Left ventricle myocardium inferior (tissue), 1 donor: ENCODE measurements at regions not wholly inside any gene's neighbourhood (a gene's known extent, or its start where the extent isn't known, plus 50 kb on each side); places are given as distances from the start of the nearest gene placed in this dataset.

Experiments
- DNase-seq: peaks from one replicate; pipeline ENCODE4 v3.0.0-alpha.2; 2020
- H3K27ac ChIP-seq: fragments of 200-600 bp; replicated peaks from 2 replicates; pipeline ENCODE4 v1.8.0; 2021
- H3K27me3 ChIP-seq: fragments of 200-600 bp; 2 replicates; pipeline ENCODE4 v1.8.0; 2021; ENCODE audit warnings: low read depth
- H3K36me3 ChIP-seq: fragments of 200-600 bp; 2 replicates; pipeline ENCODE4 v1.8.0; 2021
- H3K4me1 ChIP-seq: fragments of 200-600 bp; 2 replicates; pipeline ENCODE4 v1.8.0; 2021
- H3K4me3 ChIP-seq: fragments of 200-600 bp; 2 replicates; pipeline ENCODE4 v1.8.0; 2021; ENCODE audit warnings: mild to moderate bottlenecking, moderate library complexity
- H3K9me3 ChIP-seq: fragments of 200-600 bp; replicated peaks from 2 replicates; pipeline ENCODE4 v1.8.0; 2021
- intact Hi-C: fragments of 100-400 bp; cut with micrococcal nuclease; formaldehyde crosslinking; loops from one replicate; pipeline ENCODE4 v1.11.0; 2022
- TF ChIP-seq, protein P1 (sequence below): fragments of 200-600 bp; IDR thresholded peaks from 2 replicates; pipeline ENCODE4 v1.8.0; 2021; ENCODE audit warnings: antibody characterized with exemption, mild to moderate bottlenecking, borderline replicate concordance
- donor health status: DM: no; HTN: yes; CAD: no; lungs with severe emphysema.

DNA sequence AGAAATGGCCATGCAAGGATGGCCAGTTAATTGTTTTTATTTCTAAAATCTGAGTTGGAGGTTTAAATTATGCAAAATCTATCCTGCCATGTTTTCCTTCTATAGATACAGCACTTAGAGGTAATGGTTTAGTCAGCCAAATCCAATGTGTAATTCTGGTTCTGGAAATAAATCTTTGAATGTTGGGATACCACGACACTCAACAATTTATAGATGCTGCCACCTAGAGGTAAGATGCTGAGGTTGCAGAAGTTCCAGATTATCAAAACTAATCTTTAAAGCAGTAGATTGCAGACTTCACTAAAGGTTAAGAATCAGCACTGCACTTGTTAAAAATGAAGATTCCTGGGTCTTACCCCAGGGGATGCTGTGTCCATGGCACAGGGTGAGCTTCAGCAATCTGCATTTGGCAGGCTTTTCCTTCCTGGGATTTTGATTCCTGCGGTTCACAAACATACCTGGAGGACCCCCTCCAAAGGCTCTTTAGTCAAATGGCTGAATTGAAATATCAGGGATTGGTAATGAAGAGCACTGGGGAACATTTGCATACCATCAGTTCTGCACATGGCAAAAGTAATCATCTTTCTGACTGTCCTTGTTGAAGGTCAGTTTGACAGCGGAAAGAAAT is 53.4 kb upstream of the ANO4 start:
- Histone ChIP-seq H3K27ac (no peak overlapping the region), H3K9me3 (peaks cover 22% of the 10 kb centered on the region), H3K4me1 (no peaks in the 10 kb centered on the region), H3K4me3 (no peak overlapping the region), H3K27me3 (peaks cover 27% of the 10 kb centered on the region), H3K36me3 (no peaks in the 10 kb centered on the region)
- no peak for DNase-seq
- TF ChIP-seq, protein P1, sequence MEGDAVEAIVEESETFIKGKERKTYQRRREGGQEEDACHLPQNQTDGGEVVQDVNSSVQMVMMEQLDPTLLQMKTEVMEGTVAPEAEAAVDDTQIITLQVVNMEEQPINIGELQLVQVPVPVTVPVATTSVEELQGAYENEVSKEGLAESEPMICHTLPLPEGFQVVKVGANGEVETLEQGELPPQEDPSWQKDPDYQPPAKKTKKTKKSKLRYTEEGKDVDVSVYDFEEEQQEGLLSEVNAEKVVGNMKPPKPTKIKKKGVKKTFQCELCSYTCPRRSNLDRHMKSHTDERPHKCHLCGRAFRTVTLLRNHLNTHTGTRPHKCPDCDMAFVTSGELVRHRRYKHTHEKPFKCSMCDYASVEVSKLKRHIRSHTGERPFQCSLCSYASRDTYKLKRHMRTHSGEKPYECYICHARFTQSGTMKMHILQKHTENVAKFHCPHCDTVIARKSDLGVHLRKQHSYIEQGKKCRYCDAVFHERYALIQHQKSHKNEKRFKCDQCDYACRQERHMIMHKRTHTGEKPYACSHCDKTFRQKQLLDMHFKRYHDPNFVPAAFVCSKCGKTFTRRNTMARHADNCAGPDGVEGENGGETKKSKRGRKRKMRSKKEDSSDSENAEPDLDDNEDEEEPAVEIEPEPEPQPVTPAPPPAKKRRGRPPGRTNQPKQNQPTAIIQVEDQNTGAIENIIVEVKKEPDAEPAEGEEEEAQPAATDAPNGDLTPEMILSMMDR, result peak; percentile 65
- intact Hi-C loops, result no loop called here

DNA sequence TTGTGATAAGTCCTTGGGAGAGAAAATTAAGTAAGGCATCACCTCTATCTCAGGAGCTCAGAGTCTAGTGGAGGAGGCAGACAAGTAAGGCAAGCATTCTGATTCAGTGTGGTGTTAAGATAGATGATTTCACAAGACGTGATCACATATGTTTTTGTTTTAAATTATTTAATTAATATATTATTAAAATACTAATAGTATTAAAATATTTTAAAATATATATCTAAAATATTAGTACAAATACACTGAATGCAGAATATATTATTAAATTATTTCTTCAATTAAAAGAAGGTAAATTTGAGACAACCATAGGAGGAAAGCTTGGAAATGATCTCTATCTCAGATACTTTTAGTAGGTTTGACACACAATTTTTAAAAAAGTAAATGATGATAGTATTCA is 51.5 kb upstream of the ANO4 start:
- H3K27me3 ChIP-seq, result peaks cover 13% of the 10 kb centered on the region
- H3K9me3 ChIP-seq, result peaks cover 22% of the 10 kb centered on the region
- no peak overlapping the region for H3K27ac ChIP-seq
- DNase-seq, result no peak
- intact Hi-C loops, result no loop called here
- no peaks in the 10 kb centered on the region for H3K36me3 ChIP-seq
- no peak overlapping the region for H3K4me3 ChIP-seq
- TF ChIP-seq, protein P1, result no peak
- H3K4me1 ChIP-seq, result no peaks in the 10 kb centered on the region
